Fibroblast of skin of right biceps (primary cell): ENCODE measurements at regions not wholly inside any gene's neighbourhood (a gene's known extent, or its start where the extent isn't known, plus 50 kb on each side); places are given as distances from the start of the nearest gene placed in this dataset.
A peak's percentile ranks its signal among the peaks of the same experiment; 100 is the strongest.

Experiments used
- DNase-seq: peaks from one replicate; pipeline ENCODE4 v3.0.0-alpha.2; 2013

GRCh38 chr16:74232806-74233465 lies 63.7 kb upstream of the PSMD7 start:
- DNase-seq, result no peak

GRCh38 chr16:74230126-74230525 lies 66.5 kb upstream of the PSMD7 start:
- DNase-seq, result no peak

DNA sequence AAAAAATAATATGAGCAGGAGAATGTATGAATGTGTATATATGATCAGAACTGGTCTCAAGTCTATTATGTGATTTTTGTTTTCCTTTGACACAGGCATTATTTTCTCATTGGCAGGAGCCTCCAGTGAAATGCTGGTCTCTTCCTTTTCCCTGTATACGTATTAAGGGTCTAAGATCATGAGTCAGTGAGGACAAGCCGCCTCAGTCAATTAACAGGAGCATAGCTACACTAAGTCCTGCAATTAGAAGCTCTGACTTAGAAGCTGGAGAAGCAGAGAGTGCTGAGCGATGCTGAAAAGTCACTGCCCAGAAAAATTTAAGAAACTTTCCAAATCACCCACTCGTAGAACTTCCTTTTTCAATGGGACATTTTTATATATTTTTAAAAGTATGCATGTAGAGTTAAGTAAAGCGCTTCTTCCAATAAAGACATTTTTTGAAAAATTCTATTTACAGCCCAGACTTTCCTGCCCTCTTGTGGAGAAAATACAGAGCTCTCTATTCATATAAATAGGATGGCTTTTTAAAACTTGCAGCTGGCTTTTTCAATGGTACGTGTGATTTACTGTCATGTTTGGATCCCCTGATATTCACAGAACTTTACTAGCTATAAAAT lies 70.2 kb upstream of the PSMD7 start:
- DNase-seq, result peak; percentile 63

DNA sequence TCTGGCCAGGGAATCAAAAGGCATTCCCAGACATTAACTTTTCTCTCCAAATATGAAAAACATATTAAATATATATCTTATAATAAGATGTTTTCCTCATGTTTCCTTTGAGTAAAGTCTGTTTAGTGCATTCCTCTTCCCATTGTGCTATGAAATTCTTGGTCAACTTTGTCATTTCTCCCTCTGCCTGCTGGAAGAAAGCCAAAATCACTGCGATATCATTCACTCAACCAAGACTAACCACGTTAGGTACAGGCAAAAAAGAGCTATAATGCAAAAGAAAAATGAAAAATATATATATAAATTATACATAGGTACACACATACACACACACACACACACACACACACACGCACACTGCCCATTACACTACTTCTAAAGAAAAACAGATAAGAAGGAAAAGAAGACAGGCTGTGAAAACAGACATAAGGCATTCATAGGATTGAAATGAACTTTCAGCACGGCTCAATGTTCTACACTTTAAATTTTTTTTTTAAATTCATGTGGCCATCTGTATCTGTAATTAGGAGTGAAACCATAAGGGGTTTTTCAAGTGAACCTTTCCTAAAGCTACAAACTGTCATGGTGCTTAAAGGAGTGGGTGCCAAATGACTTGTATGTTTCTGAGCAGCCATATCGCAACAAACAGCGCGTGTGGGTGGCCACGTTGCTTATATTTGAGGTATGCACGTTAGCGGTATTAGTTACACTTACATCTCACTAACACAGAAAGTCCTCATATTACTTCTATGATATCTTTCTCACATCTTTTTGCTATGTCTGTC lies 71.6 kb upstream of the PSMD7 start:
- peak; percentile 79 for DNase-seq

DNA sequence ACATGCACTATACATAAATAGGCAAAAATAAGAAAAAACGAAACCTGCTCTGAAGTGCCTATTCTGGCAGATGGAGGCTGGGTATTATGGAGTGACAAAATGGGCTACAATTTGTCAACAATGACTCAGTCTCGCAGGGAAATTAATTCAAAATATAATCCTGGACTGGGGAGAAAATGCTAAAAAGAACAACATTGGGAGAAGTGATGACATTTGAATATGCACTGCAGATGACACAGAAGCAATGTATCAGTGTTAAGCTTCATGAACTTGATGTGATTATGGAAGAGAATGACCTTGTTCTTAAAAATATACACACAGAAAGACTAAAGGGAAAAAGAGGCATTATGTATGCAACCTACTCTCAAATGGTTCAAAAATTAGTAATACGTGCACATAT lies 74.8 kb upstream of the PSMD7 start:
- no peak for DNase-seq

GRCh38 chr16:74219706-74220105 lies 76.9 kb upstream of the PSMD7 start:
- no peak for DNase-seq

DNA sequence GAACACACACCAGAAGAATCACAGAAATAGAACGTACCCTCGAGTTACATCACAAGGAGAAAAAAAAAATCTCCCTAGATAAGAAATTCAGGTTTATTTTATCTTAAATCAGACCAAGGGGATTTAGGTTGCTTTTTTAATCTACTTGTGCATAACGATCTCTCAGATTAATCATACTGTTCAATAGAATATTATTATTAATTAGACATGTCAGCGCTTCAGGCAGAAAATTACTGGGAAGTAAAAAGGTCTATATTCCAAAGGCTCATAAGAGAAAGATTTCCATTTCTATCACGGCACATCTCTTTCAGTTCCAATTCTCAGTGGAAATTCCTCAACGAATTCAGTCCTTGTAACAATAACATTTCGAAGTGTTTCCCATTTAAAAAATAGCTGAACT lies 77.7 kb upstream of the PSMD7 start:
- DNase-seq, result no peak

GRCh38 chr16:74216319-74216718 lies 80.3 kb upstream of the PSMD7 start:
- DNase-seq, result peak; percentile 74

- DNase-seq, result no peak
These were observed 81.4 kb upstream of the PSMD7 start for GRCh38 chr16:74215249-74215648.

- DNase-seq, result no peak
These were observed 83.2 kb upstream of the PSMD7 start for GRCh38 chr16:74213372-74213771.

DNA sequence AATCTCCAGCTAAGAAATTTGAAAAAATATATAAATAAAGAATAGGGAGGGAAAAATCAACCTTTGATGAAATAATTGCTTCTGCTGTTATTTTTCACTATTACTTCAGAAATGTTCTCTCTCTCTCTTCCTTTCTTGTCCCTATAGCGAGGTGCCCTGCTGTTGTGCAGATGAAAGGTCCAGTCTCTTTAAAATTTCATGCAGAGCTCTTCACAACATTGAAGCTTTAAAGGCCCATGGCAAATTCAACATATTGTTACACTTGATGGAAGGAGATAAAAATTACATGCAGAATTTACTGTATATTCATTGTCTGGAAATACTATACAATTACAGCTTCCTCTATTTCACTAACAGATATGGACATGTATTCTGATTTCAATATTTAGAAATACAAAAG lies 86.4 kb upstream of the PSMD7 start:
- DNase-seq, result no peak

DNA sequence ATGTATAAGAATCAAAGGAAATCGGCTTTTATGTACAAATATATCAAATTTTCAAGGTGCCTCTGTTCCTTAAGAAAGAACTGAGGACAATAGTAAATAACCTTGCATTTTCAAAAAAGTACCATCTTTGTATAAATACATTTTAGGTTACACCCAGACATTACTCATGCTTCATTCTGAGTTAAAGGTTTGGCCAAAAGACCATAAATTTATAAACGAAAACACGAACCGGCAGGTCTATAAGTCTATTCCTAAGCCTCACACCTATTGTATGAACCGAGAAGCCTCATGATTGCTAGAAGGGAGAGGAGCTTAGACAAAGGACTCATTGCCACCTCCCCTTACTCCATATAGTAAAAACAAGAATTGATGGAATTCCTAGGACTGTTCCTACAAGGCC lies 94.6 kb upstream of the PSMD7 start:
- DNase-seq, result peak; percentile 23

GRCh38 chr16:74201576-74201975 lies 95.0 kb upstream of the PSMD7 start:
- peak; percentile 85 for DNase-seq

GRCh38 chr16:74200921-74201320 lies 95.7 kb upstream of the PSMD7 start:
- peak; percentile 48 for DNase-seq

- DNase-seq, result no peak
These were observed 96.8 kb upstream of the PSMD7 start for GRCh38 chr16:74199842-74200124.

GRCh38 chr16:74199066-74199841 lies 97.4 kb upstream of the PSMD7 start:
- DNase-seq, result no peak

- no peak for DNase-seq
These were observed 104.3 kb upstream of the PSMD7 start for GRCh38 chr16:74192281-74192797.

DNA sequence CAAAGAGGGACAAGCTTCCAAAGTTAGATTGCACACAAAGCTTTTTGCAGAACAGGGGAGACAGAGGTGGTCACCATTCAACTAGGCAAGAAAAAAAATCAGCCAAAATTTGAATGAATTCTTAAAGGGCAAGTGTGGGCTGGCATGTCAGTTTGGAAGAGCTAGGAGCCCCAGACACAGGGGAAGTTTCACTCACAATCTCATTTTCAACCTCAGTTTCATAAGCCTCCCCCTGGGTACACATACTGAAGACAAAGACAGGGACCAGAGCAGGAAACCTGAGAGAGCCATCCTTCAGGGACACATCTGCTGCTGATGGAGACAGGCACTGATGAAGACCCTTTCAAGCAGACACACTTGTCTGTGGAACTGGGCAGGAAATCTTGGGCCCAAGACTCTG lies 106.3 kb upstream of the PSMD7 start:
- DNase-seq, result no peak

DNA sequence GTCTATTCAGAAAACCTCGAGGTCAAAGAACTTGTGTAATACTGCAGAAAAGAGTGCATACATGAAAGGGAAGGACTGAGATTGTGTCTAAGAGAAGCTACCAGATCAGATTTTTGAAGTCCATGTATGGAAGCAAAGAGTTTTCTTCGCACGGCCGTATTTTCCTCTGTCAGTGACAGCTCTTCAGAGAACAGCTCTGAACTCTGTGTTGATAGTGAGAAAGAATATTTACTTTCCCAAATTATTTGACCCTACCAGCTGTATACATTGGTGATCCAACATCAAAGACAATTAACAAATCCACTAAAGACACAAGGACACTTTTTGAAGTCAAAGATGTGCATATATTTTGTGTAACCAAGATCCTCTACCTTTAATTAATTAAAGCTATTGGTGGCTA lies 107.8 kb upstream of the PSMD7 start:
- no peak for DNase-seq

DNA sequence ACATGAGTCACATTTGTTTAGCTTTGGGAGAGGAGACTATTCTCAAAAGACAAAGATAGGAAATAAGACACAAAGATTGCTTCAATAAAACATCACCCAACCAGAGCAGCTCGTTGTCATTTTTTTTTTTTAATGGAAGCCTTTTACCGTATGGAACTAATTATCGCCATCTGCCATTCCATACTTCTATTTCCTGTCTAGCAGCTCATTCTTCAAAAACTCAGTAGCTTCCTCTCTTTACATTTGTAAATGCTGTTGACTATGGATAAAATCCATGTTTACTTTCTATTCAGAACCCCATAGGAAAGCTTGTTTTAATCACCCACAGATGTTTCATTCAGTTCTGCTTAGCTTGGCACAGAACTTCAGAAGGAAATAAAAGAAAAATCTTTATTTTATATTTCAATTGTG lies 110.0 kb upstream of the PSMD7 start:
- peak; percentile 94 for DNase-seq

GRCh38 chr16:74184839-74185238 lies 111.8 kb upstream of the PSMD7 start:
- no peak for DNase-seq

- no peak for DNase-seq
These were observed 112.8 kb upstream of the PSMD7 start for GRCh38 chr16:74183601-74184360.
